Effector CD4-positive, alpha-beta T cell (primary cell): ENCODE measurements at regions not wholly inside any gene's neighbourhood (a gene's known extent, or its start where the extent isn't known, plus 50 kb on each side); places are given as distances from the start of the nearest gene placed in this dataset.

ENCODE experiments used
- DNase-seq: peaks from one replicate; pipeline ENCODE4 v3.0.0-alpha.2; 2020

- no peak for DNase-seq
Observed at GRCh38 chr11:62073061-62073460, 50.8 kb upstream of the INCENP start.

- no peak for DNase-seq
Observed at GRCh38 chr11:62071408-62071807, 52.4 kb upstream of the INCENP start.

- no peak for DNase-seq
Observed at GRCh38 chr11:62069986-62070919, 53.6 kb upstream of the INCENP start.

- DNase-seq = no peak
Observed at GRCh38 chr11:62069374-62069773, 54.4 kb upstream of the INCENP start.

GRCh38 chr11:62068730-62069129 is 55.1 kb upstream of the INCENP start:
- no peak for DNase-seq

- DNase-seq = no peak
Observed at GRCh38 chr11:62067741-62068140, 56.1 kb upstream of the INCENP start.

DNA sequence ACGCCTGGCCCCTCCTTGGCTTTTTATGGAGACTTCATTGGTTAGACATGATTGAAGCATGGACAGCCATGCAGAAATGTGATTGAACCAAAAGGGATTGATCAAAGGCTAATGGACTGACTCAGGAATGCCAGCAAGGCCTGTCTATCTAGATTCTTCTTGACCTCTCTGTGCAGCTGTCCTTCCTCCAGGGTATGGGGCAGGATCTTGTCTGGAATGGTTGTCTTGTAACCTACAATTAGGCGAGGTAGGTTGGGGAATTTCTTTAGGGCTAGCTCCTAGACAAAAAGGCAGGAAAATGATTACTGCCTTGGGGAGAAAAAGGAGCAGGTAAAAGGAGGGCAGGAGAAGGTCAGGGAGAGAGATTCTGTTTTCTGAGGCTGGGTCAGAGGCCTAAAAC is 59.6 kb upstream of the INCENP start:
- no peak for DNase-seq

GRCh38 chr11:62062223-62062861 is 61.5 kb upstream of the INCENP start:
- DNase-seq = no peak

DNA sequence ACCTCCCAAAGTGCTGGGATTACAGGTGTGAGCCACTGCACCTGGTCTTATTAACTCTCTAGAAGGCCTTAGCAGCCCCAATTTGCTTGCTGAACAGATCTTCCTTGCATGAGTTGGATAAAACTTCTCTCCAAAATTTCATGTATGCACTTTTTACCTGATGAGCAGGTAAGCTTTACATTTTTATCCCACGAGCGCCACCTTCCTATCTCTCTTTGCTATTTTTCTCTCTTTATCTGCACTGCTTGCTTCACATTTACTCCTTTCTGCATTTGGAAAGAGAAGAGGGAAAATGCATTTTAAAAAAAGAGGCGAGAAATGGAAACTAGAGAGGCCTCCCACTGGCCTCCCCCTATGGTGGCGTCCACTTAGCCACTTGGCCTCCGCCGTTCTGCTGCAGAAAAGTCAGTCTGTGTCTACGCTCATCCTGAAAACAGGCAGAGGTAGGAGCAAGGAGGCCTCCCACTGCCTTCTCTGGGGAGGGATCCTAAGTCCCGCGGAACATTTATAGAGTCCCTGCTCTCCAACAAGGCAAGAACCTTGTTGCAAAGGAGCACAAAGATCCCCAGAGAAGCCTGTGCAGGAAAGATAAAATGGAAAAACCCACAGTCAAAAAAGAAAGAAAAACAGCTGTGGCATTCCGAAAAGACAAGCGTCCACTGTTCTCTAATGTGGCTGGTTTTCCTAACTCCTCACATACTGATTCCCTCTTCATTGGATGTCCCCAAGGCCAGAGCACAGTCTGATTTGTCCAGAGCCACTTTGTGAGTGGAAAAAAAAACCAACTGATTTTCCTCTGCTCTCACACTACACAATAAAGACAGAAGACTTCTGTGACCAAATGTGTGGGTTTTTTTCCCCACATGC is 62.2 kb upstream of the INCENP start:
- DNase-seq = no peak

DNA sequence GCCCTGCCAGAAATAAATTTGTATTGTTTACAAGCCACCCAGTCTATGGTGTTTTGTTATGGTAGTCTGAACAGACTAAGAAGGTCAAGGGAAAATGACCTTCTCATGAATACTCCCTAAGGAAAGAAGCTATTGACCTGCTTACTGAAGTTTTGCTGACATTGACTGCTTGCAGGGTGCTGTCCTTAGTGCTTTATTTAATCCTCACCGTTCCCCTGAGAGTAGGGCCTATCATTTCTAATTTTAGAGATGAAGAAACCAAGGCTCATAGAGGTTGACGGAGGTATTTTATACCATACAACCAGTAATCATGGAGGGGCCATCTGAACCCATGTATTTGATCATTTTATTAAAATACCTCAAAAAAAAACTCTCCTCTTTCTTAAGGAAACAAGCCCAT is 66.7 kb upstream of the INCENP start:
- DNase-seq = no peak

DNA sequence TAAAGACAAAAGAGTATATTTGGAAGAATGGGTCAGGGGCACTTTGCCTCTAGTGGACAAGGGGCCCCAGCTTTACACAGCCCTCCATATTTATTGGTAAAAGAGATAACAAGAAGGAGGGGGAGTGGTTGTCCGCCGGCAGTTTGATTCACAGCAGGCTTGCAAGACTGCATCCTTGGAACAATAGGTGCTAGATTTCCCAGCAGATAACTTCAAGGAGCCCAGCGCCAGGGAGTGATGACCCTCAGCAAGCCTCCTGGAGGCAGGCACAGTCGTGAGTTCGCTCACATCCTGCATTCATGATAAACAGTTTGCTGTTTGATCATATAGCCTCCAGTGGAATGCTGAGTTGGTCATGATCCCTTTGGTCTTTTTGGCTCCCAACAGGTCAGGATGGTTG is 67.8 kb upstream of the INCENP start:
- DNase-seq = no peak

- no peak for DNase-seq
Observed at GRCh38 chr11:62054484-62055121, 69.2 kb upstream of the INCENP start.

GRCh38 chr11:62054081-62054480 is 69.7 kb upstream of the INCENP start:
- no peak for DNase-seq

DNA sequence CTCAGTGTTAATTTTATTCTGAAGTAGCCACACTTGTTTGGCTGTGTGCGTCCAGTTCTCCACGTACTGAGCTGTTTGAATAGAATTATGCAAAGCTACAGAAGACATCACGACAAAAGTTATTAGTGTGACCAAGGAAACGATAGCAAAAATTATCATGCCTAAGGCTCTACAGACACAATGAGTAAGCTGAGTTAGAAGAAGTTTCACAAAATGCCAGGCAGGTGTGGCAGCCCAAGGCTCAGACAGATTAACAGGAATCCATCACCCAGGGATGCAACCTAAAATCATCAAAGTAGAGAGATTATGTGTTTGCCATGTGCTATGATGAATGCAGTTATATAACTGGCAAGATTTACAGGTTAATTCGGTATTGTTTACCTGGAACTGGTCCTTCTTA is 73.1 kb upstream of the INCENP start:
- DNase-seq = no peak

- DNase-seq = no peak
Observed at GRCh38 chr11:62048100-62048499, 75.7 kb upstream of the INCENP start.

- no peak for DNase-seq
Observed at GRCh38 chr11:62046568-62047100, 77.2 kb upstream of the INCENP start.

DNA sequence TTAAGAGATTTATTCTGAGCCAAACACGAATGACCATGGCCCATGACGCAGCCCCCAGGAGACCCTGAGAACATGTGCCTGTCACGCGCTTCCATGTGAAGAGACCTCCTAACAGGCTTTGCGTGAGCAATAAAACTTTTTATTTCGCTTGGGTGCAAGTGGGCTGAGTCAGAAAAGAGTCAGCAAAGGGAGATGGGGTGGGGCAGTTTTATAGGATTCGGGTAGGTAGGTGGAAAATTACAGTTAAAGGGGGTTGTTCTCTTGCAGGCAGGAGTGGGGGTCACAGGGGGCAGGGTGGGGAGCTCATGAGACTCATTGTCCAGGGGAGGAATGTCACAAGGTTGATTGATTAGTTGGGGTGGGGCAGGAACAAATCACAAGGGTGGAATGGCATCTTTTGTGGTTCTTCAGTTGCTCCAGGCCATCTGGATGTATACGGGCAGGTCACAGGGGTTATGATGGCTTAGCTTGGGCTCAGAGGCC is 77.2 kb upstream of the FTH1 start:
- DNase-seq = no peak

DNA sequence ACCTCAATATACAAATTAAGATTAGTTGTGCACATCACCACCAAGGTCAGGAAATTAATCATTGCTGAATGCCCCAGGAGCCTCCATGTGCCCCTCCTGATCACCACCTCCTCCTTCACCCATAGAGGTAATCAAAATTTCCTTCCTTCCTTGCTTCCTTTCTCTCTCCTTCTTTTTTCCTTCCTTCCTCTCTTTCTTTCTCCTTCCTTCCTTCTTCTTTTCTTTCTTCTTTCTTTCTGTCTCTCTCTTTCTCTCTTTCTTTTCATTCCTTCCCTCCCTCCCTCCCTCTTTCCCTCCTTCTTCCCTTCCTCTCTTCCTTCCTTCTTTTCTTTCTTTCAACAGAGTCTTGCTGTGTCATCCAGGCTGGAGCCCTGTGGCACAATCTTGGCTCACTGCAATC is 67.9 kb upstream of the FTH1 start:
- no peak for DNase-seq

DNA sequence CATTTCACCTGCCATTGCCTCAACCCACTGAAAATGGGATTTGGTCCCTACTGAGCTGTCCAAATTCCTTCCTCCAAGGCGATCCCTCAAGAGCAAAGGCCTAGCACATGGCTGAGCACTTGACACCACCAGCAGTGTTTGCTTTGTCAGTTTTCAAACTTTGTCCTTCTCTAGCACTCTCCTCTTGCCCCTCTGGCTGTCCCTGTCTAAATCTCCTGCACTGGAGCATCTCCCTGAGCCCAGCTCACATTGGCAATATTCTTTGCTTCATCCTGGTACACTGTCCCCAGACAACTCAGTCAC is 66.6 kb upstream of the FTH1 start:
- no peak for DNase-seq

- no peak for DNase-seq
Observed at GRCh38 chr11:62033191-62034035, 66.0 kb upstream of the FTH1 start.

- DNase-seq = no peak
Observed at GRCh38 chr11:62030071-62030684, 62.7 kb upstream of the FTH1 start.
